Fibroblast of skin of right quadriceps (primary cell): ENCODE measurements at regions not wholly inside any gene's neighbourhood (a gene's known extent, or its start where the extent isn't known, plus 50 kb on each side); places are given as distances from the start of the nearest gene placed in this dataset.

Source experiments
- DNase-seq: peaks from one replicate; pipeline ENCODE4 v3.0.0-alpha.2; 2013

DNA sequence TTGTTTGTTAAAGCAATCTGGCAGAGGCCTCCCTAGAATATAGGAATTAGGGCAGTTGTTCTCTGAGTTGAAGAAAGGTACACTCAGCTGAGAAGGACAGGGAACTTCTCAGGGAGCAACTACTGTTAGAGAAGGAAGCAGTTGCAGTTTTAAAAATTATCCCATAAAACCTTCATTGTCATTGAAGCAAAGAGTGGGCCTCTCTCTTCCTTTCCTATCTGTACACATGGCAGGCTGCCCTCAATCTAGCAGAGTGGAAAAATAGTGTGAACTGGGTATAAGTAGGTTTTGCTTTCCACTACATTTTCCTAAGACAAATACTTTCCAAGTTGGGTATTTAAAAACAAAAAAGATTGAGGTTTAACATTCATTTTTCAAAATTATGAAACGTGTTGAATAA lies 236.7 kb upstream of the KLF14 start:
- no peak for DNase-seq

DNA sequence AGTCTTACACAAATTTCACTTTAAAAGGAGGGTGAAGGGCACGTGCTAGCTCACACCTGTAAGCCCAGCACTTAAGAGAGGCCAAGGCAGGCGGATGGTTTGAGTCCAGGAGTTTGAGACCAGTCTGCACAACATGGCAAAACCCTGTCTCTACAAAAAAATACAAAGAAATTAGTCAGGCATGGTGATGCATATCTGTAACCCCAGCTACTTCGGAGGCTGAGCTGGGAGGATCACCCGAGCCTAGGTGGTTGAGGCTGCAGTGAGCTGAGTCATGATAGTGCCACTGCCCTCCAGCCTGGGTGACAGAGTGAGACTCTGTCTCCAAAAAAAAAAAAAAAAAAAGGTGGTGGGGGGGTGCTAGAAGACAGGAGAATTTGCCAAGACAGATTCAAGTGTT lies 237.3 kb upstream of the KLF14 start:
- DNase-seq = no peak

DNA sequence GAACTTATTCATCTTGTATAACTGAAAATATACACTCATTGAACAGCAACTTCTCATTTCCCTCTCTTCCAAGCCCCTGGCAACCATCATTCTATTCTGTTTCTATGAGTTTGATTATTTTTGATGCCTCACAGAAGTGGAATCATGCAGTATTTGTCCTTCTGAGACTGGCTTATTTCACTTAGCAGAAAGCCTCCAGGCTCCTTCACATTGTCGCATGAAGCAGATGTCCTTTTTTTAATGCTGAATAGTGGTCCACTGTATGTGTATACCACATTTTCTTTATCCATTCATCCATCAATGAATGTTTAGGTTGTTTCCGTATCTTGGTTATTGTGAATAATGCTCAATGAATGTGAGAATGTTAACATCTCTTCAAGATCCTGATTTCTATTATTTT lies 238.2 kb upstream of the KLF14 start:
- no peak for DNase-seq

GRCh38 chr7:130973637-130974036 lies 239.6 kb upstream of the KLF14 start:
- no peak for DNase-seq

DNA sequence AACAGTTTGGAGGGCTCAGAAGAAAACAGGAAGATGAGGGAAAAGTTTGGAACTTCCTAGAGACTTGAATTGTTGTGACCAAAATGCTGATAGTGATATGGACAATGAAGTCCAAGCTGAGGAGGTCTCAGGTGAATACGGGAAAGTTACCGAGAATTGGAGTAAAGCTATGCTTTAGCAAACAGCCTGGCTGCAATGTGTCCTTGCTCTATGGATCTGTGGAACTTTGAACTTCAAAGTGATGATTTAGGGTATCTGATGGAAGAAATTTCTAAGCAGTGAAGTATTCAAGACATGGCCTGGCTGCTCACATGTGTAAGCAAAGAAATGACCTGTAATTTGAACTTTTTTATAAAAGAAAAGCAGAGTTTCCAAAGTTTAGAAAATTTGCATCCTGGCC lies 240.2 kb upstream of the KLF14 start:
- DNase-seq = no peak

DNA sequence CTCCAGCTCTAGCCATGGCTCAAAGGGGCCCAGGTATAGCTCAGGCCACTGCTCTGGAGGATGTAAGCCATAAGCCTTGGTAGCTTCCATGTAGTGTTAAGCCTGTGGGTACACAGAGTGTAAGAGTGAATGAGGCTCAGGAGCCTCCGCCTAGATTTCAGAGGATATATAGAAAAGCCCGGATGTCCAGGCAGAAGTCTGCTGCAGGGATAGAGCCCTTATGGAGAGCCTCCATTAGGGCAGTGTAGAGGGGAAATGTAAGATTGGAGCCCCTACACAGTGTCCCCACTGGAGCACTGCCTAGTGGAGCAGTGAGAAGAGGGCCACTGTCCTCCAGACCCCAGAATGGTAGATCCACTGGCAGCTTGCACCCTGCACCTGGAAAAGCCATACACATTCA lies 240.8 kb upstream of the KLF14 start:
- no peak for DNase-seq

DNA sequence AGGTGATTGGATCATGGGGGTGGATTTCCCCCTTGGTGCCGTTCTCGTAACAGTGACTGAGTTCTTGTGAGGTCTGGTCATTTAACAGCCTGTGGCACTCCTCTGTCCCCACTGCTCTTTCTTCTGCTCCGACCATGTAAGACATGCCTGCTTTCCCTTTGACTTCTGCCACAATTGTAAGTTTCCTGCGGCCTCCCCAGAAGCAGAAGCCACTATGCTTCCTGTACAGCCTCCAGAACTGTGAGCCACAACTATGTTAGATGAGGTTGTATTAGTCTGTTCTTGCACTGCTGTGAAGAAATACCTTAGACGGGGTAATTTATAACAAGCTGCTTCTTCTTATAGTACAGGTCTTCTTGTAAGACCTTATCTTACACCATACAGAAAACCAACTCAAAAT lies 241.7 kb upstream of the KLF14 start:
- no peak for DNase-seq

DNA sequence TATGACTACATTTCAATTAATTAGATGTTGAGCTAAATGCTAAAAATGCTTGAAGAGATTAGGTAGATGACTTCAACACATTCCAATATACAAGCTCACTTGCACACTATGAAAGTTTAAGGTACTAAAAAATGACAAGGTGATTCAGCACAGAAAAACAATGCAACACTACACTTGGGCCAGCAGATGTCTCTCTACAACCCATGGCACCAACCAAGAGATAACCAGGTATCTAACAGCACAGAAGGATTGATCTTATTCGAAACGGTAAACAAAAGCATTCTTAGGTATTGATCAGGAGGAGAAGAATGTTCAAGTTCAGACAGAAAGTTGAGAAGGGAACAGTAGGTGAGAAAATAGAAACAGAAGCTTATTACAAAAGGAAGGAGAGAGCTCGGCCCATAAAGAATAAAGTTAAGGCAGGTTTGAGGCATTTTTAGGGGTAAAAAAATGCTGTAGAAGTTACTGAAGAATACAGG lies 248.2 kb upstream of the KLF14 start:
- peak; percentile 58 for DNase-seq

- DNase-seq = no peak
These were observed 248.6 kb upstream of the KLF14 start for GRCh38 chr7:130982651-130983050.

DNA sequence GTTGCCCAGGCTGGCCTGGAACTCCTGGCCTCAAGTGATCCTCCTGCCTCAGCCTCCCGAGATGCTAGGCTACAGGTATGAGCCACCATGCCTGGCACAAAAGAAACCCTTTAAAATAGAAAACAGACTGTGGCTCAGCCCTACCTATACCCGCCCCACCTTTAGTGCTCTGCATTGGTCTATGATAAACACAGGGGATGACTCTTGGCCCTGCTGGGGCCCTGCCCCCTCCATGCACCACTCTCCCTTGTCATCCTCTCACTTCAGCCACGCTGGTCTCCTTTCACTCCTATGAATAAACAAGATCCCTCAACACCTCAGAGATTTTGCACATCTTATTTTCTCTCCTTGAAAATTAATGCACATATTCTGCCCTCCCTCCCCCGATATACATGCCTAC lies 251.4 kb upstream of the KLF14 start:
- no peak for DNase-seq

DNA sequence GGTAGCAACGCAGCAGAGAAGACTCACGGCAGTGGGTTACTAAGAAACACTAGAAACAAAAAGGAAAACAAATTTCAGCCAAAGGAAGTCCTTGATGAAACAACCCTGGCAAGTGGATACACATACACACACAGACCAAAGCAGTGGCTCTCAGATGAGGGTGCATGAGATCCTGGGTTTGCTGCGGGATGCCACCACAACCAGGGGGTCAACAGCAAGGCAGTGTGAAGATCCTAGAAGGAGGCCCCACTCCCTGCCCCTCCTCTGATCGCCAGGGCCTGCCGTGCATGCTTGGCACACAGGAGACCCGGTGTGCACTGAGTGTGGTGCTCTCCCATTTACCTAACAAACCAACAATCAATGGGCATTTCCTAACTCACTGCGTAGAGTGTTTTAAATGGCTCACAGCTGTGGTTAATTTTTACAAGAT lies 252.3 kb upstream of the KLF14 start:
- no peak for DNase-seq

GRCh38 chr7:130987092-130987491 lies 253.1 kb upstream of the KLF14 start:
- no peak for DNase-seq

DNA sequence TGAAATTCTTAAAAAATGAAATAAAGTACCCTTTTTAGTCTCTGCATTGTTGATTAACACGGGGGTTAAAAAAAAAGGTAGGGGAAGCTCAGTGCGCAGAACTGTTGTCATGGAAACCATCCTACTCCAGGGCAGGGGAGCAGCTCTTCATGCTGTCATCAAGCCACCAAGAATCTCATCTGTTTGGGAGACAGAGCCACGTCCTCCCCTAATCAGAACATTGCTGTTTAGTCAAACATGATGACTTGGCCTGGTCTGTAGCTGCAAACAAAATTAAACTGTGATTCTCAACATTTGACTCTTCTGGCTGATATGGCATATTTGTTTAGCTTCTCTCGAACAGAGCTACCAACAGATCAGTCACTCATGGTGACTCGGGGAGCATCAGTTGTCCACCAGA lies 254.4 kb upstream of the KLF14 start:
- no peak for DNase-seq

GRCh38 chr7:130989101-130989795 lies 255.2 kb upstream of the KLF14 start:
- no peak for DNase-seq

- no peak for DNase-seq
These were observed 256.3 kb upstream of the KLF14 start for GRCh38 chr7:130990178-130990832.

GRCh38 chr7:130993671-130994365 lies 259.8 kb upstream of the KLF14 start:
- no peak for DNase-seq

DNA sequence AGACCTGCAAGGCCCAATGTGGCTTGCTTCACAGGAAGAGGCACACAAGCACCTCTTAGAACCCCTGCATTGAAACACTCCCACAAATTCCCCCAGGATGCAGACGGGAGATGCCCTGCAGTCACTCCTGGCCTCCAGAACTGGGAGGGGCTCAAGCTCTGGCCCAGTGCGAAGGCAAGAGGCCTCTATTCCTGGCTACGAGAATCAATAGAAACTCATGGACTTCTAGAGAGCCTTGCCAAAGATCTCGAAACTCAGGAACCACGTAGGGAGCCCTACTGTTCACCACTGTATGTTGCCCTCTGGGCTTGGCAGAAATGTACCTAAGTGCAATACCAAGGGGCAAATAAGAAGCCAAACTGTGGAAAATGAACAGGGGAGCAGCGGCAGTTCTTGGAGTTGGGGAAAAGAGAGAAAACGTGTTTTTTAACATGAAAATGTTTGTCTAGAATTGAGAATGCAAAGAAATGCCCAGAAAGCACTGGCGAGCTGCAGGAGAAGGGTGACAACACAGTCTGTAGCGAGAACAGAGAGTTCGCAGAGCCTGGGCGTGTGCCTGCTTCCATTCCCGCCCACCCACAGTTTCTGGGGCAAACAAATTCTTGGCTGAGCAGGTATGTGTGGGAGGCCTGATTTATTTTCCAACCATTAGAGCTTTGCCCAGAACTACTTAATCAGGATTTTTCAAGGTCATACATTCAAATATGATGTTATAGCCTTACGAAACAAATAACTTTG lies 260.5 kb upstream of the KLF14 start:
- no peak for DNase-seq

DNA sequence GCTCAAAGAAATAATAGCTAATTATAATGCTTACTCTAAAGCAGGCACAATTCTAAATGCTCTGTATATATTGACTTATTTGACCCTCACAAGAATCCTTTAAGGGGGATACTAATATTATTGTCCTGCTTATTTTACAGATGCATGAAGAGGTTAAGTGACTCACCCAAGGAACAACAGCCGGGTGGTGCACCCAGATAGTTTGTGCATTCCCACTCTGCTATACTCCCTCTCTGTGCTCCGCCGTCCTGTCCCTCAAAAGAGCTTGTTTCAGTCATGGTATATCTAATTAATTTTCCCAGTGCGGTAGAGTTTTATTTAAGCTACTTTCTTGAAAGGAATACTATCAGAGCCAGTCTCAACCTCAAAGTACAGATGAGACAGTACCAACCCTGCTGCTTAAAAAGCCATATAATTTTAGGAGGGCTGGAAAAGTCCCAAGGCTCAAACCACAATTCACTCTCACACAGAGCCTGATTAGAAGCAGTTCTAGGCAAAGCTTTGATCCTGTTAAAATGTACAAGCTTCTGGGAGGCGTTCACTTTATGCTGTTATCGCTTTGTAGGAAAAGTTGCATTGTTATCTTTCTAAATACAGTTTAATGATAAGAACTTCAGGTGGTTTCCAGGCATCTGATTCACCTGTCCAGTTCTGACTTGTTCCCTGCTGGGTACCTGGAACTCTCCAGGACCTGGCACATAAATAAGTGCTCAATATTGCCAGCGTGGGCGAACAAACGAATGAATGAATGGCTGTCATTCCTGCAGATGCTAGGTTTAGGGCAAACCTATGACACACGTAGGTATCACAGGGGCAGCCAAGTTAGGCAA lies 261.5 kb upstream of the KLF14 start:
- no peak for DNase-seq

DNA sequence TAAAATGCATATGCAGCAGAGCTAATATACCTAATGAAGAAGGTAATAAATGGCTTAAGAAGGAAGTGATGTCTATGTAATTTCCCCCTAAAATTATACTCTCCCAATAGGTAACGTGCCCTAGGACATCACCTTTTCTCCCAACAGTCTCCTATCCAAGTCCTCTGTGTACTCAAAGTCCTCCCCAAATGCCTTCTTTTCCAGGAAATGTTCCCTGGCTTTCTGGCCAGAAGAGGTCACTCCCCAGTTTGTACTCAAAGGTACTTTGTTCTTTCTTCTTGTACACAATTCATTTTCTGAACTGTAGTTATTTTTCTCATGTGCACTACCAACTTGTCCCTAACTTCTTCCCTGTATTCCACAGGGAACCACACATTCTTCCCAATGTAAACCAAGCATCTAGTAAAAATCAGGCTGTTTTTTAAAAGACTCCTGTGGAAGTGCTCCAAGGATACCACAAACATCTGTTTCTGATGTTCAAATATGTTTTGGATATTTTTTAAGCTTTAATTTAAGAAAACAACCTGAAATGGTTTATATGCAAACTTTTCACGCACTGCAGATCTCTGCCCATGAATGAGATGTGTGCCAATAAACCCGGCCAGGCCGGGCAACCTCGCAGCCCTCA lies 262.3 kb upstream of the KLF14 start:
- DNase-seq = no peak

- no peak for DNase-seq
These were observed 262.8 kb upstream of the KLF14 start for GRCh38 chr7:130996833-130997231.

GRCh38 chr7:130998993-130999602 lies 265.1 kb upstream of the KLF14 start:
- no peak for DNase-seq

DNA sequence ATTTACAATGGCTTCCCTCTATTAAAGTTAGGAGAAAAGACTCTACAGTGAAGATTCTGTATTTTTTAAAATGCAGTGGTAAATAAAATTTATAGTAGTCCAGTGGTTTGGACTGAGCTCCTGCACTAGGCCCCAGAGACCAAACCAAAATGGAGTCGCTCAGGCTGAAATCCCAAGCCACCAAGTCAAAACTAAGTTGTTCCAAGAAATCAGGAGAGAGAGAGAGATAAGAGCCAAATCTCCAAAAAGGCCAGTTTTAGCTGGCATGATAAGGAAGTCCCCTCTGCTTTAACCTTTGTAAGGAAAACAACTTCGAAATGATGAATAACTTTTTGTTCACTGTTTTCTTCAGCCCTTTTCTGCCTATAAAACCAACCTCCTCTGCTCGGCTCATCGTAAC lies 265.9 kb upstream of the KLF14 start:
- DNase-seq = no peak
